ENCODE measurements at regions not wholly inside any gene's neighbourhood (a gene's known extent, or its start where the extent isn't known, plus 50 kb on each side); places are given as distances from the start of the nearest gene placed in this dataset.

DNA sequence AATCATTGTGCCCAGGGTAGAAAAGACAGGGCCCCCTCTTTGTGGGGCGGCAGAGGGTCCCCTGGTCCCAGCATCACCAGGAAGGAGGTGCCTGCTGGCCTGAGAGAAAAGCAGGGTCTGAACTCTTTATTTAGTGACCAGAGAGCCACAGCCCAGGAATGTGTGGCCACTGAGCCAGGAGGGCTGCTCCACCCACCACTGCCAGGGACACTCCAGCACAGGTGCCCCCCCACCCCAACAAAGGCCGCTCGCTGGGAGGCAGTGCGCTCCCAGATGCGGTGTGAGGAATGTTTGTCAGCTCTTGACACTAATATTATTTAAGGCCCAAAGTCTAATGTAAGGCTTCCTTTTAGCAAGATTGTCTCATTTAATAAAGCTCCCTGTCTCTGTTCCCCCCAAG lies 59.6 kb upstream of the ZMIZ1 start:
- H3K27me3 ChIP-seq (ENCODE audit: control insufficient read depth, insufficient read depth, low read length), result no peaks in the 10 kb centered on the region
- no peaks in the 10 kb centered on the region for H3K36me3 ChIP-seq (replicated peaks; ENCODE audit: control insufficient read depth, insufficient read depth, low read length)
- no peak overlapping the region for H3K4me3 ChIP-seq (ENCODE audit: insufficient read depth, low read depth, low read length)
- DNase-seq, result no peak

GRCh38 chr10:79012567-79012966 lies 56.2 kb upstream of the ZMIZ1 start:
- Histone ChIP-seq H3K36me3 (replicated peaks; ENCODE audit: control insufficient read depth, insufficient read depth, low read length) (no peaks in the 10 kb centered on the region), H3K27me3 (ENCODE audit: control insufficient read depth, insufficient read depth, low read length) (no peaks in the 10 kb centered on the region; the same call in 1 of the 2 replicates), H3K4me3 (ENCODE audit: insufficient read depth, low read depth, low read length) (no peak overlapping the region)
- DNase-seq, result no peak

GRCh38 chr10:79013406-79013987 lies 55.3 kb upstream of the ZMIZ1 start:
- H3K27me3 ChIP-seq (ENCODE audit: control insufficient read depth, insufficient read depth, low read length), result no peaks in the 10 kb centered on the region; the same call in 1 of the 2 replicates
- no peak overlapping the region for H3K4me3 ChIP-seq (ENCODE audit: insufficient read depth, low read depth, low read length)
- no peaks in the 10 kb centered on the region for H3K36me3 ChIP-seq (replicated peaks; ENCODE audit: control insufficient read depth, insufficient read depth, low read length)
- DNase-seq, result no peak

DNA sequence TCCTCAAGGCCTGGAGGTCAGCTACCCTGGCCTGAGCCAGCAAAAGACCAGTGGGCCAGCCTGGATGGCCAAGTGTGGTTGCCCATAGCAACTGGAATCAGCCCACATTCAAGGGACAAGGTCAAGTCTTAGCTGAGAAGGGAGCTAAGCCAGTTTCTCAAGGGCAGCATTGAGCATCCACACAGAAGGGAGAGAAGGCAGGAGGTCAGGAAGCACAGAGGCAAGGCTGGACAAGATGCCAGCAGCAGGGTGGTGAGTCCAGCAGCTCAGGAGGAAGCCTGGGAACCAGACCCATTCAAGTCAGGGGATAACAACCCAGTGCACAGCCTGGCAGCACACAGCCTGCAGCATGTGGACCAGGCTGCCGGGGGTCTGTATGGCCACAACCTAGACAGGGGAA lies 54.0 kb upstream of the ZMIZ1 start:
- H3K4me3 ChIP-seq (ENCODE audit: insufficient read depth, low read depth, low read length), result no peak overlapping the region
- H3K36me3 ChIP-seq (replicated peaks; ENCODE audit: control insufficient read depth, insufficient read depth, low read length), result no peaks in the 10 kb centered on the region
- no peak for DNase-seq
- H3K27me3 ChIP-seq (ENCODE audit: control insufficient read depth, insufficient read depth, low read length), result no peaks in the 10 kb centered on the region; the same call in 1 of the 2 replicates

- H3K27me3 ChIP-seq (ENCODE audit: control insufficient read depth, insufficient read depth, low read length), result no peaks in the 10 kb centered on the region; the same call in 1 of the 2 replicates
- no peak overlapping the region for H3K4me3 ChIP-seq (ENCODE audit: insufficient read depth, low read depth, low read length)
- no peak for DNase-seq
- H3K36me3 ChIP-seq (replicated peaks; ENCODE audit: control insufficient read depth, insufficient read depth, low read length), result no peaks in the 10 kb centered on the region
Observed at GRCh38 chr10:79017882-79018520, 50.8 kb upstream of the ZMIZ1 start.

DNA sequence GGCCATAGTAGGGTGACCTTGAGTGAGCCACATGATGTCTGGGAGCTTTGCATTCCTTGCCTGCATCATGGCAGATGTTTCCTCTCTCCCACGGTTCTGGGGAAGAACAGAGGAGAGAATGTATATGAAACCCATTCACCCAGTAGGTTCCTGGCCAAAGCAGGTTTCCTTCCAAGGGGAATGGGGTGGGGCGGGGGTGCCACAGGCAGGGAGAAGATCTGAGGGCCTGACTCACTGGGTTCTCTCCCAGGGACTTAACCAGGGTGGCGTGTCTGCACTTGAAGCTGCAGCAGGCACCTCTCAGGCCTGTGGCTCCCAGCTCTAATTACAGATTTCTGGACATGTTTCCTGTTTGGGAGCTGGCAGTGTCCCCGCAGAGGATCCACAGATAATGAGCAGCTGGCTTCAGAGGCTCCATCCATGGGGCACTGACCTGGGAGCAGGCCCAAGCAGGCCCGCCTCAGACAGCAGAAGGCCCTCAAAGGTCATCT lies 50.2 kb upstream of the ZMIZ1 start:
- Histone ChIP-seq H3K27me3 (ENCODE audit: control insufficient read depth, insufficient read depth, low read length) (no peaks in the 10 kb centered on the region; the same call in 1 of the 2 replicates), H3K4me3 (ENCODE audit: insufficient read depth, low read depth, low read length) (no peak overlapping the region), H3K36me3 (replicated peaks; ENCODE audit: control insufficient read depth, insufficient read depth, low read length) (no peaks in the 10 kb centered on the region)
- no peak for DNase-seq

Measured in H7 (cell line).